ENCODE measurements at regions not wholly inside any gene's neighbourhood (a gene's known extent, or its start where the extent isn't known, plus 50 kb on each side); places are given as distances from the start of the nearest gene placed in this dataset.

GRCh38 chr6:102438171-102438570 is 1044.7 kb downstream of the GRIK2 start:
- Histone ChIP-seq H3K9me3 (ENCODE audit: low read length) (no peaks in the 10 kb centered on the region), H3K4me2 (ENCODE audit: low read depth, low read length) (no peak overlapping the region), H3K4me1 (ENCODE audit: insufficient read depth, low read length) (no peaks in the 10 kb centered on the region), H3K4me3 (replicated peaks in 1 of 3; ENCODE audit: insufficient read depth in 1 of 3, low read depth in 2 of 3, low read length in 3 of 3) (no peak overlapping the region), H3K9ac (ENCODE audit: insufficient read depth, low read depth, low read length) (no peak overlapping the region), H3K27me3 (ENCODE audit: control insufficient read depth in 1 of 2, insufficient read depth in 2 of 2, low read length in 2 of 2) (no peaks in the 10 kb centered on the region), H3K27ac (ENCODE audit: extremely low read length, insufficient read depth, low read length) (no peak overlapping the region), H3K36me3 (replicated peaks in 1 of 2; ENCODE audit: control insufficient read depth in 1 of 2, insufficient read depth in 2 of 2, low read length in 2 of 2) (no peaks in the 10 kb centered on the region), H3K79me2 (ENCODE audit: insufficient read depth, low read length) (no peaks in the 10 kb centered on the region), H4K20me1 (ENCODE audit: insufficient read depth, low read length) (no peaks in the 10 kb centered on the region), H2AFZ (ENCODE audit: low read length) (no peak overlapping the region)
- ChIA-PET POLR2A (no interaction called here), CTCF (ENCODE audit: low intra/inter-chr PET ratio, low total read pairs) (no interaction called here)
- no peak for DNase-seq (ENCODE audit: low spot score)
- intact Hi-C loops (cut with micrococcal nuclease; ENCODE audit: unreplicated experiment) (no loop called here), in situ Hi-C loops (cut with HindIII; ENCODE audit: extremely low pct_ligation_motif_present, low pct_unique_long_range_greater_than_20kb) (no loop called here)
- no peak for ATAC-seq
- BruUV-seq (replicated peaks) = no TSS peak
- FAIRE-seq = no peak
- WGBS (ENCODE audit: low lambda C conversion rate) = 0% methylated on average over 1 of the region's 1 CpG
- TF ChIP-seq MEIS1 (CRISPR knock-in tag; IDR thresholded peaks at IDR 0.05; ENCODE audit: borderline replicate concordance) = no peak
- TF ChIP-seq CCAR2 (optimal IDR thresholded peaks at IDR 0.05; ENCODE audit: low read depth, low read length) = no peak
- TF ChIP-seq ZNF761 (CRISPR knock-in tag; conservative IDR thresholded peaks at IDR 0.05) = no peak
- no peak for TF ChIP-seq FOSL2 (CRISPR knock-in tag; IDR thresholded peaks at IDR 0.05)
- TF ChIP-seq CENPT (CRISPR knock-in tag; IDR thresholded peaks at IDR 0.05; ENCODE audit: low read depth) = no peak
- TF ChIP-seq ZBTB46 (CRISPR knock-in tag; IDR thresholded peaks at IDR 0.05; ENCODE audit: borderline replicate concordance) = no peak
- no peak for TF ChIP-seq KMT2A (CRISPR knock-in tag; IDR thresholded peaks at IDR 0.05)
- TF ChIP-seq, protein P1, sequence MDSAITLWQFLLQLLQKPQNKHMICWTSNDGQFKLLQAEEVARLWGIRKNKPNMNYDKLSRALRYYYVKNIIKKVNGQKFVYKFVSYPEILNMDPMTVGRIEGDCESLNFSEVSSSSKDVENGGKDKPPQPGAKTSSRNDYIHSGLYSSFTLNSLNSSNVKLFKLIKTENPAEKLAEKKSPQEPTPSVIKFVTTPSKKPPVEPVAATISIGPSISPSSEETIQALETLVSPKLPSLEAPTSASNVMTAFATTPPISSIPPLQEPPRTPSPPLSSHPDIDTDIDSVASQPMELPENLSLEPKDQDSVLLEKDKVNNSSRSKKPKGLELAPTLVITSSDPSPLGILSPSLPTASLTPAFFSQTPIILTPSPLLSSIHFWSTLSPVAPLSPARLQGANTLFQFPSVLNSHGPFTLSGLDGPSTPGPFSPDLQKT (CRISPR knock-in tag; IDR thresholded peaks at IDR 0.05; ENCODE audit: borderline replicate concordance) = no peak
- no peak for TF ChIP-seq MXD4 (CRISPR knock-in tag; IDR thresholded peaks at IDR 0.05)
- no peak for TF ChIP-seq SYNCRIP (IDR thresholded peaks at IDR 0.05; ENCODE audit: insufficient read depth, low read depth, low read length)
- TF ChIP-seq, protein P2, sequence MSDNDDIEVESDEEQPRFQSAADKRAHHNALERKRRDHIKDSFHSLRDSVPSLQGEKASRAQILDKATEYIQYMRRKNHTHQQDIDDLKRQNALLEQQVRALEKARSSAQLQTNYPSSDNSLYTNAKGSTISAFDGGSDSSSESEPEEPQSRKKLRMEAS (IDR thresholded peaks at IDR 0.05) = no peak
- no peak for TF ChIP-seq ARID5B (CRISPR knock-in tag; IDR thresholded peaks at IDR 0.05)
- no peak for TF ChIP-seq GLI4 (CRISPR knock-in tag; IDR thresholded peaks at IDR 0.05; ENCODE audit: borderline replicate concordance)
- TF ChIP-seq, protein P3, sequence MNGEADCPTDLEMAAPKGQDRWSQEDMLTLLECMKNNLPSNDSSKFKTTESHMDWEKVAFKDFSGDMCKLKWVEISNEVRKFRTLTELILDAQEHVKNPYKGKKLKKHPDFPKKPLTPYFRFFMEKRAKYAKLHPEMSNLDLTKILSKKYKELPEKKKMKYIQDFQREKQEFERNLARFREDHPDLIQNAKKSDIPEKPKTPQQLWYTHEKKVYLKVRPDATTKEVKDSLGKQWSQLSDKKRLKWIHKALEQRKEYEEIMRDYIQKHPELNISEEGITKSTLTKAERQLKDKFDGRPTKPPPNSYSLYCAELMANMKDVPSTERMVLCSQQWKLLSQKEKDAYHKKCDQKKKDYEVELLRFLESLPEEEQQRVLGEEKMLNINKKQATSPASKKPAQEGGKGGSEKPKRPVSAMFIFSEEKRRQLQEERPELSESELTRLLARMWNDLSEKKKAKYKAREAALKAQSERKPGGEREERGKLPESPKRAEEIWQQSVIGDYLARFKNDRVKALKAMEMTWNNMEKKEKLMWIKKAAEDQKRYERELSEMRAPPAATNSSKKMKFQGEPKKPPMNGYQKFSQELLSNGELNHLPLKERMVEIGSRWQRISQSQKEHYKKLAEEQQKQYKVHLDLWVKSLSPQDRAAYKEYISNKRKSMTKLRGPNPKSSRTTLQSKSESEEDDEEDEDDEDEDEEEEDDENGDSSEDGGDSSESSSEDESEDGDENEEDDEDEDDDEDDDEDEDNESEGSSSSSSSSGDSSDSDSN (CRISPR knock-in tag; IDR thresholded peaks at IDR 0.05) = no peak
- no peak for TF ChIP-seq GPBP1L1 (CRISPR knock-in tag; IDR thresholded peaks at IDR 0.05)

Data from HepG2 (cell line).